ENCODE measurements at regions not wholly inside any gene's neighbourhood (a gene's known extent, or its start where the extent isn't known, plus 50 kb on each side); places are given as distances from the start of the nearest gene placed in this dataset.
A peak's percentile ranks its signal among the peaks of the same experiment; 100 is the strongest.

- no peak for DNase-seq
These were observed 396.5 kb downstream of the OCA2 start for GRCh38 chr15:27702581-27702980.

- peak in 9 of 58 donors; percentile 15 to 52 (median 45) for DNase-seq
These were observed 397.2 kb downstream of the OCA2 start for GRCh38 chr15:27701956-27702355.

GRCh38 chr15:27701014-27701413 lies 398.1 kb downstream of the OCA2 start:
- DNase-seq, result no peak

GRCh38 chr15:27699699-27700098 lies 399.4 kb downstream of the OCA2 start:
- no peak for DNase-seq

- DNase-seq, result no peak
These were observed 402.6 kb downstream of the OCA2 start for GRCh38 chr15:27696530-27696929.

- DNase-seq, result no peak
These were observed 403.4 kb downstream of the OCA2 start for GRCh38 chr15:27695726-27696125.

- no peak for DNase-seq
These were observed 404.5 kb downstream of the OCA2 start for GRCh38 chr15:27694506-27695087.

GRCh38 chr15:27693280-27693679 lies 405.8 kb downstream of the OCA2 start:
- no peak for DNase-seq

GRCh38 chr15:27692438-27692837 lies 406.7 kb downstream of the OCA2 start:
- DNase-seq, result no peak

GRCh38 chr15:27690290-27690689 lies 408.8 kb downstream of the OCA2 start:
- DNase-seq, result no peak

- DNase-seq, result no peak
These were observed 412.1 kb downstream of the OCA2 start for GRCh38 chr15:27686971-27687370.

- no peak for DNase-seq
These were observed 412.7 kb downstream of the OCA2 start for GRCh38 chr15:27686369-27686768.

- DNase-seq, result no peak
These were observed 413.5 kb downstream of the OCA2 start for GRCh38 chr15:27685644-27686043.

GRCh38 chr15:27683121-27683520 lies 416.0 kb downstream of the OCA2 start:
- peak in 9 of 58 donors; percentile 7 to 48 (median 26) for DNase-seq

- no peak for DNase-seq
These were observed 418.1 kb downstream of the OCA2 start for GRCh38 chr15:27681038-27681437.

- DNase-seq, result peak in 4 of 58 donors; percentile 11 to 34 (median 24)
These were observed 419.2 kb downstream of the OCA2 start for GRCh38 chr15:27679731-27680471.

GRCh38 chr15:27679203-27679602 lies 419.9 kb downstream of the OCA2 start:
- no peak for DNase-seq

GRCh38 chr15:27677951-27678350 lies 421.2 kb downstream of the OCA2 start:
- DNase-seq, result no peak

- no peak for DNase-seq
These were observed 422.5 kb downstream of the OCA2 start for GRCh38 chr15:27676647-27677046.

- no peak for DNase-seq
These were observed 423.5 kb downstream of the OCA2 start for GRCh38 chr15:27675571-27675970.

GRCh38 chr15:27674826-27675225 lies 424.3 kb downstream of the OCA2 start:
- DNase-seq, result no peak

- DNase-seq, result no peak
These were observed 425.2 kb downstream of the OCA2 start for GRCh38 chr15:27673766-27674445.

- no peak for DNase-seq
These were observed 426.6 kb downstream of the OCA2 start for GRCh38 chr15:27672537-27672936.

Data from anterior cingulate cortex (tissue), 58 donors.